ENCODE measurements at regions not wholly inside any gene's neighbourhood (a gene's known extent, or its start where the extent isn't known, plus 50 kb on each side); places are given as distances from the start of the nearest gene placed in this dataset.

DNA sequence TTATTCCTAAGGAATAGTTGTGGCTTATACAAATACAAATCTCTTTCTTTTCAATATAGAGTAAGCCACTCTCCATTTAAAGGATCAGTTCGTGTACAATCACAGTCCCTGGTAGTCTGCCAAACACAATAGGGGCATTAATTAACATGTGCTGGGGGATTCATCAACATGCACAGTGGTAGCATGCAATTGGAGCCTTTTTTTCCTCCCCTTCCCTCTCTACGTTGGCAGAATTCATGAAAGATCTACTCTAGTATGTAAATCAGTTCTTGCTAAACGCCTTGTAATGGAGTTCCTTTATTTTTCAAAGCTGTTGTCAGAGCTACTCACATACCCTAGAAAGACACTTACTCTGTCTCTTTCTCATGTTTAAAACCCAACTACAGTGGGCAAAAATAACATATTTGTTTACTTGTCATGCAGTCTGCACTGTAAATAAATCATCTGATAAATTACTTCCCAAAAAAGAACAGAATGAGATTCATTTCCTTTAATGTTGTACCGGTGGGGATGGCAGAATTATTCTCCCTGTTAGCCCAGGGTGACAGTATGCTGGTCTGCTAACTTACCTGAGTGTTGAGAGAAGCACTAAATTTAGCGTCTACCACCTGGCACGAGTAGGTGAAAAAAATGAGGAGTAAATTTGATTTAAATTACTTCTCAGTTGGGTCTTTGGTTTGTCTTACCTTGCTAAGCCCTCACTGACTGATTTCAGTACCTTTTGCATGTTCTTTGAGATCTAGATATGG is 341.5 kb upstream of the CCNH start:
- TF ChIP-seq, protein P1, sequence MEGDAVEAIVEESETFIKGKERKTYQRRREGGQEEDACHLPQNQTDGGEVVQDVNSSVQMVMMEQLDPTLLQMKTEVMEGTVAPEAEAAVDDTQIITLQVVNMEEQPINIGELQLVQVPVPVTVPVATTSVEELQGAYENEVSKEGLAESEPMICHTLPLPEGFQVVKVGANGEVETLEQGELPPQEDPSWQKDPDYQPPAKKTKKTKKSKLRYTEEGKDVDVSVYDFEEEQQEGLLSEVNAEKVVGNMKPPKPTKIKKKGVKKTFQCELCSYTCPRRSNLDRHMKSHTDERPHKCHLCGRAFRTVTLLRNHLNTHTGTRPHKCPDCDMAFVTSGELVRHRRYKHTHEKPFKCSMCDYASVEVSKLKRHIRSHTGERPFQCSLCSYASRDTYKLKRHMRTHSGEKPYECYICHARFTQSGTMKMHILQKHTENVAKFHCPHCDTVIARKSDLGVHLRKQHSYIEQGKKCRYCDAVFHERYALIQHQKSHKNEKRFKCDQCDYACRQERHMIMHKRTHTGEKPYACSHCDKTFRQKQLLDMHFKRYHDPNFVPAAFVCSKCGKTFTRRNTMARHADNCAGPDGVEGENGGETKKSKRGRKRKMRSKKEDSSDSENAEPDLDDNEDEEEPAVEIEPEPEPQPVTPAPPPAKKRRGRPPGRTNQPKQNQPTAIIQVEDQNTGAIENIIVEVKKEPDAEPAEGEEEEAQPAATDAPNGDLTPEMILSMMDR (IDR thresholded peaks at IDR 0.05): no peak
- no peak for TF ChIP-seq POLR2A (IDR thresholded peaks at IDR 0.05)

Measured in body of pancreas (tissue), 4 donors.